HUES6 (cell line): ENCODE measurements at regions not wholly inside any gene's neighbourhood (a gene's known extent, or its start where the extent isn't known, plus 50 kb on each side); places are given as distances from the start of the nearest gene placed in this dataset.

Experiments used
- H3K27ac ChIP-seq: 2 replicates; pipeline ENCODE4 v1.7.0; 2013; ENCODE audit warnings: low read depth, mild to moderate bottlenecking, low read length, inconsistent platforms
- H3K27me3 ChIP-seq: 2 replicates; pipeline ENCODE4 v1.6.1; 2013; ENCODE audit warnings: low read length; ENCODE audit not compliant: control insufficient read depth, insufficient read depth
- H3K36me3 ChIP-seq: 2 replicates; pipeline ENCODE4 v1.6.1; 2013; ENCODE audit warnings: low read length; ENCODE audit not compliant: control insufficient read depth, insufficient read depth
- H3K4me1 ChIP-seq: 2 replicates; pipeline ENCODE4 v1.6.1; 2013; ENCODE audit warnings: low read length; ENCODE audit not compliant: control insufficient read depth, insufficient read depth
- H3K4me3 ChIP-seq: 2 replicates; pipeline ENCODE4 v1.5.1; 2013; ENCODE audit warnings: low read depth, low read length
- H3K9ac ChIP-seq: one replicate; pipeline ENCODE4 v1.6.1; 2013; ENCODE audit warnings: mild to moderate bottlenecking, low read length
- H3K9me3 ChIP-seq: 2 replicates; pipeline ENCODE4 v1.6.1; 2013; ENCODE audit warnings: low read depth, low read length; ENCODE audit not compliant: control insufficient read depth, insufficient read depth

DNA sequence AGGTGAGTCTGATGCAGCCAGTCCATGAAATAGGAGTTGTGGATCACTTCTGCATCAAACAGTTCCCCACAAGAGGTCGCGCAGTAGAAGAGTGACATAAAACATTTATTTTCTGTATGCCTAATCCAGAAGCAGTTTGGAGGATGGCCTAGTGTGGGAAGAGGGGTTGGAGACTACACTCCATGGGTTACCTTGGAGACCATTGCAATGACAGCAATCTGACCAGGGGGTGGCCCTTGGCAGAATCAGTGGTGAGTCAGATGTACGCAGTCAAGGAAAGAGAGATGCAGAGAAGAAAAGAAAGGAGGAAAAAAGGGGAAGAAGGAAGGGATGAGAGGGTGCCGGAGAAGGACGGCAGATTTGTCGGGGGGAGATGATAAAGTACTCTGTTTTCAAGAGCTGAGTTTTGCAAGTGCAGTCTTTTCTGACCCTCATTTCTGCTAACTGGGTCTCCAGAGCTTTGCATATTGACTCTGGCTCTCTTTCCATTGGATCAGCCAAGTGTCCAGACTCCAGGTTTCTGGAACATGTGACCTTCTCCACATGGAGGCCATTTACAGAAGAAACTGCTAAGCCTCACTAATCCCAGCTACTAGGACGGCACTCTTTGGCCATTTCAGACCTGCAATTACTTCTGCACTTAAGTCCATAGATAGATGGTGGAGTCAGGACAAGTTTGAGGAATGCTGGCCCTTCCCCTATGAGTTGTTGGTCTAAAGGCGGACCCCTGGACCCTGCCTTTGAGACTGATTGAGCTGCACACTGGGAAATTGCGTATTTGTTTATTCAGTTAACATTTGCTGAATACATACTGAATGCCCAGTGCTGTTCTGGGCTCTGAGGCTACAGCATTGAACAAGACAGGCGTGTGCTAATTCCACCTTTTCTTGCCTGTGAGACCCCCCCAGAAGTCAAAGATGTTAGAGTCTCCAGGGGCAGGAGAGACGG, 424.2 kb downstream of the BCL11B start:
- no peak overlapping the region for H3K9ac ChIP-seq

DNA sequence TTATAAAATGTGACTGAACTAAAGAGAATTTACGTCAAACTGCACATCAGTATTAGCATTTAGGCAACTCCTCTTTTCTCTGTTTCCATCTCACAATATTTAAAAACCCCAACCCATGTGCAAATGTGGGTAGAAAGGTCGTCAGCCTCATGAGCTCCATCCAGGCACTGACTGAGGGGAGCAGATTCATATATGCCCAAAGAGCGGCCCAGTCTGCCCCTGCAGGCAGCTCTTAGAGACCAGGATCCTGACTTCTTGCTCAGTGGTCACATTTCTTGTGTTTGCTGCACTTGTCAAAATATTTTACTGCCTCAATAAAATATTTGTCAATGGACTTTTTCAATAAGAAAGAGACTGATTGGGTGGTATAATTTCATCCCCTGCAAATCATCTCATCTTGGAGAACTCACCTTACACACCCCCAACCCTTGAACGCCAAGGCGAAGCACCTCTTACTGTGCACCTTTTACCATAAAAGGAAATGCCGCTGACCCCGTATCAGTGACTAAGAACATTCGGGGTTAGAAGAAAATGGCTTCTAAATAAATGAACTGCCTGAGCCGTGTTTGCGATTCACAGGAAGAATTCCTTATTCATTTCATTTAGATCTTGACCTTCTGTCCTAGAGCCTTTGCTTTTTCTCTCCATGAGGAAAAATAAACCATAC, 418.8 kb downstream of the BCL11B start:
- Histone ChIP-seq H3K27me3 (peaks cover 2% of the 10 kb centered on the region; the same call in 1 of the 2 replicates), H3K36me3 (no peaks in the 10 kb centered on the region), H3K9ac (no peak overlapping the region), H3K4me1 (peaks cover 12% of the 10 kb centered on the region; the same call in 1 of the 2 replicates), H3K4me3 (no peak overlapping the region), H3K27ac (no peak overlapping the region), H3K9me3 (no peaks in the 10 kb centered on the region)

More for the DNA sequence above, 424.2 kb downstream of the BCL11B start:
- H3K4me3 ChIP-seq: no peak overlapping the region
- H3K4me1 ChIP-seq: 0 out of 2 replicates have a peak, but pooled peaks cover 3% of the 10 kb centered on the region
- H3K36me3 ChIP-seq: no peaks in the 10 kb centered on the region
- no peaks in the 10 kb centered on the region for H3K27me3 ChIP-seq
- H3K27ac ChIP-seq: no peak overlapping the region
- no peaks in the 10 kb centered on the region for H3K9me3 ChIP-seq

GRCh38 chr14:98855926-98856715, 415.9 kb downstream of the BCL11B start:
- Histone ChIP-seq H3K4me1 (peaks cover 9% of the 10 kb centered on the region; the same call in 1 of the 2 replicates), H3K27ac (no peak overlapping the region), H3K9me3 (no peaks in the 10 kb centered on the region), H3K4me3 (no peak overlapping the region), H3K36me3 (no peaks in the 10 kb centered on the region), H3K9ac (no peak overlapping the region), H3K27me3 (peaks cover 3% of the 10 kb centered on the region; the same call in 1 of the 2 replicates)

DNA sequence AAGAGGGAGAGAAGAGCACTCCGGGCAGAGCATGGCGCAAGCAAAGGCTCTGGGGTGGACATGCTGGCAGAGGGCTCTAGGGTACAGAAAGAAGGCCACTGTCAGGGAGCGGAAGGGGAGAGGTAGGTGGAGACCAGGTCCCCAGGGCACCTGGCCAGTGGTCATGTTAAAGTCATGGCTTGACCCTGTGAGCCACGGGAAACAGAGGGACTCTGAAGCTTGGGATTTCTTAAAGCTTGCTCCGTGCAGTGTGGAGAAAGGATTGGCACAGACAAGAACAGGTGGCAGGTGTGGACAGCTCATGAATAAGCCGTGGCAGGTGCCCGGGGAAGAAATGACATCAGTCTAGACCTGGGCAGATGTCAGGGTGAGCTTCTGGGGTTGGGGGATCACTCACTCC, 413.8 kb downstream of the BCL11B start:
- Histone ChIP-seq H3K9ac (no peak overlapping the region), H3K27me3 (peaks cover 3% of the 10 kb centered on the region; the same call in 1 of the 2 replicates), H3K4me1 (peaks cover 9% of the 10 kb centered on the region; the same call in 1 of the 2 replicates), H3K4me3 (no peak overlapping the region), H3K36me3 (no peaks in the 10 kb centered on the region), H3K27ac (no peak overlapping the region), H3K9me3 (no peaks in the 10 kb centered on the region)

DNA sequence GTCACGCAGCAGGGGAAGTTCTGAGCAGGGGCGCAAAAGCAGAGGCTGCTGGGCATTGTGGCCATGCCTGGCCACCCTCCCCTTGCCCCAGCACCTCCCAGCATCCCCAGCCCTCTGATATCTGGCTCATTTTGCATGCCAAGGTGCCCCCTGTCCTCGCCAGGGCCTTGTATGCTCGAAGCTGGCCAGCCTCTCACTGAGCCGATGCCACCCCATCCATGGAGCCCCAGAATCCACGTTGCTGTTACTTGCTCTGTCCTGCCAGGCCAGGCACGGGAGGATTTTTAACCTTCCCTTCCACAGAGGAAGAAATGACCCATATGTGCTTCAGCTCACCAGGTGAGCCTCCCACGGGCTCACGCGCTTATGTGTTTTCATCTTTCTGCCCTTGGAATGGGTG, 413.4 kb downstream of the BCL11B start:
- Histone ChIP-seq H3K27me3 (peaks cover 3% of the 10 kb centered on the region), H3K9ac (no peak overlapping the region), H3K4me3 (no peak overlapping the region), H3K4me1 (peaks cover 9% of the 10 kb centered on the region; the same call in 1 of the 2 replicates), H3K27ac (no peak overlapping the region), H3K9me3 (no peaks in the 10 kb centered on the region), H3K36me3 (no peaks in the 10 kb centered on the region)

- no peaks in the 10 kb centered on the region for H3K36me3 ChIP-seq
- no peak overlapping the region for H3K27ac ChIP-seq
- H3K4me3 ChIP-seq: no peak overlapping the region
- H3K9me3 ChIP-seq: no peaks in the 10 kb centered on the region
- no peak overlapping the region for H3K9ac ChIP-seq
- H3K27me3 ChIP-seq: peaks cover 3% of the 10 kb centered on the region
- H3K4me1 ChIP-seq: peaks cover 2% of the 10 kb centered on the region; the same call in 1 of the 2 replicates
These were observed 412.7 kb downstream of the BCL11B start for GRCh38 chr14:98859301-98859700.

DNA sequence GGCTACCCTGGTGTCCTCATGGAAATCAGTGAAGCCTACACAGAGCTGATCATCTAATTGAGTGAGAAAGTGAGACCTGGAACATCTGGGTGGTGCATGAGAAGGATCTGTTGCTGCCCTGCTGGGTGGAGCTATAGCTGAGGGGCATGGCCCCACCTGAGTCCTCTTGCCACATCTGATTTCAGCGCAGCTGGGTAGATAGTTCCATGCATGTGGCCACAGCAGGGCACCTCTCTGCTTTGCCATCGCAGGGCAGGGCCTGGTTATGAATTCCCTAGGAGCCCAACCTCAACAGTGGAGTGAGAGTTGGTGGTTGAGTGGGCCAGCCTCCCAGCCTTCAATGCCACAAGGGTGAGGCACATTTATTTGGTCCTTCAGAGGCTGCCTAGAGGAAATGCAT, 407.8 kb downstream of the BCL11B start:
- Histone ChIP-seq H3K36me3 (no peaks in the 10 kb centered on the region), H3K9me3 (no peaks in the 10 kb centered on the region), H3K9ac (no peak overlapping the region), H3K27me3 (no peaks in the 10 kb centered on the region; the same call in 1 of the 2 replicates), H3K4me3 (no peak overlapping the region), H3K27ac (no peak overlapping the region), H3K4me1 (no peaks in the 10 kb centered on the region)

- Histone ChIP-seq H3K36me3 (no peaks in the 10 kb centered on the region), H3K4me1 (no peaks in the 10 kb centered on the region)
These were observed 404.9 kb downstream of the BCL11B start for GRCh38 chr14:98867146-98867545.

GRCh38 chr14:98867726-98868125, 404.3 kb downstream of the BCL11B start:
- Histone ChIP-seq H3K27ac (no peak overlapping the region), H3K27me3 (no peaks in the 10 kb centered on the region; the same call in 1 of the 2 replicates), H3K4me3 (no peak overlapping the region), H3K4me1 (no peaks in the 10 kb centered on the region), H3K9ac (no peak overlapping the region), H3K36me3 (no peaks in the 10 kb centered on the region), H3K9me3 (no peaks in the 10 kb centered on the region)

More at GRCh38 chr14:98867146-98867545, 404.9 kb downstream of the BCL11B start:
- Histone ChIP-seq H3K9ac (no peak overlapping the region), H3K27me3 (no peaks in the 10 kb centered on the region; the same call in 1 of the 2 replicates), H3K9me3 (no peaks in the 10 kb centered on the region), H3K27ac (no peak overlapping the region), H3K4me3 (no peak overlapping the region)

DNA sequence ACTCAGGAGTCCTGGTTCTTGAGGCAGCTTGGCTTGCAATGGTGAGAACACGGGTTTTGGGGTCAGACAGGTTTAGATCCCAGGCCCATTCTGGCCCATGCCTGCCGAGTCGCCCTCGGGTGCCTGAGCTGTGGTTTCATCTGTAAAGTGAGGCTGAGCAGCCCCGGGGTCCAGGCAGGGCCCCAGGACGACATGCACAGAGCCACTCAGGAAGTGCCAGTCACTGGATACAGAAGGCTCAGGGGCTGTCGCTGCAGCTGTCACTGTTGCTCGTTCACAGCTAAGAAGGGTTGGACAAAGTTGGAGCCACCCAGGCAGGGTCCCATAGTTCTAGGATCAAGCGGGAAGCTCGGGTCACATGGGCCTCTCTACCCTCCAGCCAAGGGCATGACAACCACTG, 403.1 kb downstream of the BCL11B start:
- no peaks in the 10 kb centered on the region for H3K27me3 ChIP-seq
- H3K36me3 ChIP-seq: no peaks in the 10 kb centered on the region
- H3K4me1 ChIP-seq: no peaks in the 10 kb centered on the region
- no peak overlapping the region for H3K9ac ChIP-seq
- H3K9me3 ChIP-seq: no peaks in the 10 kb centered on the region
- H3K4me3 ChIP-seq: no peak overlapping the region
- no peak overlapping the region for H3K27ac ChIP-seq
